ENCODE measurements at regions not wholly inside any gene's neighbourhood (a gene's known extent, or its start where the extent isn't known, plus 50 kb on each side); places are given as distances from the start of the nearest gene placed in this dataset.

DNA sequence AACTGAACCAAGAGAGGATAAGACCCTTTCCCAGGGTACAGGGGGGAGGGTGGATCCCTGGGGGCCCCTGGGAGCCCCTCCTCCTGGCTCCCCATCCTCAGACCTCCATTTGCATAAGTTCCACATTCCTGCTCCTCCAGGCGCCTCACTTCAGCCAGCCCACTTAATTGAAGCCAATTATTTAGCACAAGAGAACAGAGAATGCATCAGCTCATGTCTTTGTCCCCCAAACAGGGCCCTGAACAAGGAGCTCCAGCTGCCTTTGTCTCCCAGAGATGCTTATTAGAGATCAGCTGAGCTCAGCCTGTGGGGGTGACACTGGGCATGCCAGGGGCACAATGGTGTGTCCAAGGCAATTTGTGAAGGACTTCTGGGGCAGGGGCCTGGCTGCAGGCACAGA, 89.9 kb upstream of the PRDM11 start:
- no peak overlapping the region for H3K27ac ChIP-seq (ENCODE audit: low read depth, low read length)
- WGBS, 3 donors = 78 to 97% (median 88%) methylated on average over 1 of the region's 1 CpG

DNA sequence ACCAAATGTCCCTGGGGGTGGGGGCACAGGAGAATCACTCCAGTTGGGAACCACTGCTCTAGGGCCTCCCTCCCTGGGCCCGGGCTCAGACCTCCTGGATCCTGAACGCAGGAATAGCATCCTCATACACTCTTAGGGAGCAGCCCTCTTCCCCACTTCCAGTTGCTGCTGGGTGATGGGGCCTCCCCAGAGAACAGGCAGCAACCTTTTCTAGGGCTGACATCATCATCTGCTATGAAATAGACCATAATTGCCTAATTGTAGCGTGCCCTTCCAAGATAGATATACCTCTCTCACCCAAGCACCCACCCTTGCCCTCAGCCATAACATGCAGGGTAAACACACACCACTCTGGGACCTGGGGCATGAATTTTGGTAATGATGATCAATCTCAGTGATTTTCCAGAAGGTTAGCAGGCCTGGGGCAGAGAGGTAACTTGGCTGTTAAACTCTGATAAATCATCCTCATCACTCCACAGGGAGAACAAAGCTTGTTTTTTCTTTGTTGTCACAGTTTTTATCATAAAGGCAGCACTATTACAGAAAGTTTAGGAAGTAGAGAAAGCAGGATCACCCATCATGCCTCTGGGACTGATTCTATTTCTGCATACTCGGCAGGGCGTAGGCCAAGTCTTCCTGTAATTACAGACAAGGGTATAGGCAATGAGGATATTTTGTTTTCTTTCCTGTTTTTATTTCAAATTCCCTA, 88.3 kb upstream of the PRDM11 start:
- no peak overlapping the region for H3K27ac ChIP-seq (ENCODE audit: low read depth, low read length)
- 62 to 88% (median 67%) methylated on average over 5 of the region's 5 CpGs for WGBS, 3 donors

DNA sequence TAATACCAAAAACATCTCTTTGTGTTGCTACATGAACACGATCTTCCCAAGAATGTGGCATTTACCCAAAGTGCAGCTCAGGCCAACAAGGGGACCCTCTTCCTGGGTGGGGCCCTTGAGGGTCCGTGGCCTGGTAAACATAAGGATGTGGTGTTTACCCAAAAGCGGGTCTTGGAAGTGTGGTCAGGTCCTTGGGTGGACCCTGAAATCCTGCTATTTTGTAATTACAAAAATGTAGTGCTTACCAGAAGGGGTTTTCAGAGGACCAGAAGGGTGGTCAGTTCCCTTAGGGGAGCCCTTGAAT, 87.8 kb upstream of the PRDM11 start:
- 46 to 80% (median 60%) methylated on average over 3 of the region's 3 CpGs for WGBS, 3 donors
- H3K27ac ChIP-seq (ENCODE audit: low read depth, low read length) = no peak overlapping the region

DNA sequence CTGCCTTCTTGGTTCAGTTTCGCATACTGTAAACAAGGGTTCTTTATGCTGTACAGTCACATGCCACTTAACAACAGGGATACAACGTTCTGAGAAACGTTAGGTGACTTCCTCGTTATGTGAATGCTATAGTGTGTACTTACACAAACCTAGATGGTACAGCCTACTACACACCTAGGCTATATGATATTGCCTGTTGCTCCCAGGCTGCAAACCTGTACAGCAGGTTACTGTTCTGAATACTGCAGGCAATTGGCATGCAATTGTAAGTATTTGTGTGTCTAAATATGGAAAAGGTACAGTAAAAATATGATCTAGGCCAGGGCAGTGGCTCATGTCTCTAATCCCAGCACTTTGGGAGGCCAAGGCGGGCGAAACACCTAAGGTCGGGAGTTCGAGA, 85.7 kb upstream of the PRDM11 start:
- 82 to 87% (median 82%) methylated on average over 8 of the region's 8 CpGs for WGBS, 3 donors
- no peak overlapping the region for H3K27ac ChIP-seq (ENCODE audit: low read depth, low read length)

DNA sequence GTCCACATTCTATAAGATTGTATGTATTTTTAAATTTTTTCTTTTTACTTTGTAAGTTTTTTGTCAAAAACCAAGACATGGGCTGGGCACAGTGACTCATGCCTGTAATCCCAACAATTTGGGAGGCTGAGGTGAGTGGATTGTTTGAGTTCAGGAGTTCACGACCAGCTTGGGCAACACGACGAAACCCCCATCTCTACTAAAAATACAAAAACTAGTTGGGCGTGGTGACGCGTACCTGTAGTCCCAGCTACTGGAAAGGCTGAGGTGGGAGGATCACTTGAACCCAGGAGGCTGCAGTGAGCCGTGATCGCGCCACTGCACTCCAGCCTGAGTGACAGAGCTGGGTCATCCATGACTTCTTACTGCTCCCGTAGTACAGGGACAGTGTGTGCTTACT, 84.8 kb upstream of the PRDM11 start:
- WGBS, 3 donors = 92 to 94% (median 93%) methylated on average over 10 of the region's 10 CpGs

DNA sequence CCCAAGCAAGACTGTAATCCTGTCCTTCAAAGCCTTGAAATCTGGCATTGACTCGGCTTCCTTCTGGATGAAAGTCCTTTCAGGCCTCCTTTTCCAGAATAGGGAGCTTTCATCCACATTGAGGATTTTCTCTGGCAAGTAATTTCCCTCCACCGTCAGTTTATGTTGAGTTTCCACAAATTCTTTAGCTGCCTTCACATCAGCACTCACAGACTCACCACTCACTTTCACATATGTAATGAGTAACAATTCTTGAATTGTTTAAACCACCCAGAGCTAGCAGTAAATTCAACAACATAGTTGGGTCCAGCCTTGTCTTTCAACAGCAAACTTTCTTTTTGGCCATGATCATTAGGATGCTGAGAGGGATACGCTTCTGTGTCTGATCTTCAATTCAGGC, 84.3 kb upstream of the PRDM11 start:
- 85 to 94% (median 93%) methylated on average over 3 of the region's 3 CpGs for WGBS, 3 donors

More for the DNA sequence above, 84.8 kb upstream of the PRDM11 start:
- no peak overlapping the region for H3K27ac ChIP-seq (ENCODE audit: low read depth, low read length)

DNA sequence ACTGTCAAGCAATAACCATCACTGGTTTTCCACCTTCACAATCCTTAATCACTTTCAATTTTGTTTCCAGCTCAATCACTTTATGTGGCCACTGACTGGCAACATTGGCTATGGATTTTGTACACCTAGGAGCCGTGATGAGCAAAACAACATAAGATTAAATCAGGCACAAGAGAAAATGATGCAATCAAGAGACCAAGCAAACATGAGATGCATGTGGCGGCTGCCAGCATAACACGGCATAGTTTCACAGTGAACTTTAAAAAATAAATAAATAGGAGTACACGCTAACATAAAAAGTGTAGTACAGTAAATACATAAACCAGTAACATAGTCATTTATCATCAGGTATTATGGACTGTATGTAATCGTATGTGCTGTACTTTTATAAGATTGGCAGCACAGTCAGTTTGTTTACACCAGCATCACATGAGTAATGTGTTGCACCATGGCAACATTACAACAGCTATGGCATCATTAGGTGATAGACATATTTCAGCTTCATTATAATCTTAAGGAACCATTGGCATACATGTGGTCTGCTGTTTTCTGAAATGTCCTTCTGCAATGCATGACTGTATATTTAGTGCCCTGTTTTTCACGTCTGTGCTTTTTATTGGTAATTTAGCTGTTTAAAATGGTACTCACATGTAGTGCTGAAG, 83.3 kb upstream of the PRDM11 start:
- WGBS, 3 donors = 93 to 95% (median 93%) methylated on average over 6 of the region's 6 CpGs
- H3K27ac ChIP-seq (ENCODE audit: low read depth, low read length) = no peak overlapping the region

More for the DNA sequence above, 84.3 kb upstream of the PRDM11 start:
- no peak overlapping the region for H3K27ac ChIP-seq (ENCODE audit: low read depth, low read length)

DNA sequence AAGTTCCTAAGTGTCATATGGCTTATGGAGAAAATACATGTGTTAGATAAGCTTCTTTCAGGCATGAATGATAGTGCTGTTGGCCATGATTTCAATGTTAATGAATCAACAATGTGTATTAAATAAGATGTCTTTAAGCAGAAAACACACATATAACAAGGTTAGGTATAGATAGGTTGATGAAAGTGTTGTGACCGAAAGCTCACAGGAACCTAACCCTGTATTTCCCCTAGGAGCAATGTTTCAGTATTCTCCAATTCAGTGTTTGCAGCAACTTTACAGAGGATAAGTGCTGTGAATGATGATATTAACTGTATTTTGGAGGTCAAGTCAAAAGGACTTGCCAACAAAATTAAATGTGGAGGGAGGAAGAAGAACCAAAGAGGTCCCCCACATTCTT, 82.8 kb upstream of the PRDM11 start:
- no peak overlapping the region for H3K27ac ChIP-seq (ENCODE audit: low read depth, low read length)
- WGBS, 3 donors = 94 to 100% (median 100%) methylated on average over 1 of the region's 1 CpG

DNA sequence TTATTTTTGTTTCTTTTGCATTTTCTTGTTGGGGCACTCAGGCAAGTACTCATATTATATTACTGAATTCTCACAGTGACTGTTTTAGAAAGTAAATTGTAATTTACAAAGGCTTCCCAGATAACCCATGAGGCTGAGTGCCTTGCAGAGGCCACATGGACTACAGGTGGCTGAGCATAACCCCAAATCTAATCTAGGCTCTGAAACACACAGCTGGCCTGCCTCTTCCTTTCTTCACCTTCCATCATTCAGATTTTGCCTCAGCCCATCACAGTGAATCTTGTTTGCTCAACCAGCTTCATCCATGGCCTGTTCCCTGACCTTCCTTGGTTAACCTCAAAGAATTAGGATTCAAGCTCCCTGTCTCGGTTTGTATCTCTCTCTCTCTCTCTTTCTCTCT, 78.5 kb upstream of the PRDM11 start:
- H3K27ac ChIP-seq (ENCODE audit: low read depth, low read length) = no peak overlapping the region
- WGBS, 3 donors = 88 to 100% (median 98%) methylated on average over 1 of the region's 1 CpG

DNA sequence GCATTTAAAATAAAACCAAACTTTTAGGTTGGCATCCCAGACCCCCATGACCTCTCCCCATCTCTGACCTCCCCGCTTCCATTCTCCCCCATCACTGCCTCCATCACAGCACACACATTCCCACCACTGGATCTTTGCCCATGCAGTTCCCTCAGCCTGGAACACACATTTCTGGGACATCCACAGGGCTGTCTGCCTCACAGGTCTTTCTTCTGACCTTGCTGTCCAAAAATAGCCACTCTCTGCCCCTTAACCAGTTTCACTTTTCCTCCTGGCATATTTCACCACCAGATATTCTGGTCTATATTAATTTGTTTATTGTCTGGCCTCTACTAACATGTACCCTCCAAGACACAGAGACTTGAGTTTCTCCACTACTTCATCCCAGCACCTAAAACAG, 75.2 kb upstream of the PRDM11 start:
- H3K27ac ChIP-seq (ENCODE audit: low read depth, low read length) = no peak overlapping the region
- WGBS, 3 donors = 94 to 100% (median 94%) methylated on average over 1 of the region's 1 CpG

DNA sequence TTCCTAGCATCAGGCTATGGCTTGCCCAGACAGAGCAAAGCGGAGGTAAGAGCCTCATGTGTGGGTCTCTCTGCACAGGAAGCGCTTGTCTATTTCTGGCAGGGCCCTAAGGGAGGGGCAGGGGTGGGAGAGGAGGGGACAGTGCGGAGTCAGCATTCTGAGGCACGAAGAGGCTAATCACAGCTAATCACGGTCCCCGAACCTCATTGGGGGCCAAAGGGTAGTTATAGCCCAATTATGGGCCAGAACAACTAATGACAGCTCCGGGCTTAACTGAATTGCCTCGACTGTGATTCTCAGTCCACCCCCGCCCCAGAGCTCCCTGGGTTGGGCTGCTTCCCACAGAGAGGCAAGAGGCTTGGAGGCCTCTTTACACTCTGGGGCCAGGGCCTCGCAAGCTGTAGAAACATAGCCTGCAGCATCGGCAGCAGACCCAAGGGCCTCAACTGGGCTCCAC, 72.7 kb upstream of the PRDM11 start:
- no peak overlapping the region for H3K27ac ChIP-seq (ENCODE audit: low read depth, low read length)
- 45 to 70% (median 46%) methylated on average over 11 of the region's 11 CpGs for WGBS, 3 donors

DNA sequence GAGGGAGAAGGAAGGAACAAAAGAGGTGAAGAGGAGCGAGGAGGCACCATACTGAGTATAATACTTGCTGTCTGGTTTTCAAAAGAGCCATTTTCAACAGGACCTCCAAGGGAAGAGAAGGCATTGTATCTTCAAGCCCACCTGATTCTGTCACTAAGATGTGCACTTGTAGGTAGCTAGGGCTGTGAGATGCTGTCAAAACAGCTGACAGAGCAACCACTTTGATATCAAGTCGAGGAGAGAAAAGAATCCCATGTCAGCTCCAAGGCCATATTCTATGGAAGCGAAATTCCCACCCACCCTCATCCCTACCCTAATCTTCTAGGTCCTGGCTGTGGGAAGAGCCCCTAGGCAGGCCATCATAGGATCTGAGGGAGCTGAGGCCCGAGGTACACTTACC, 70.9 kb upstream of the PRDM11 start:
- 86 to 95% (median 93%) methylated on average over 4 of the region's 4 CpGs for WGBS, 3 donors
- H3K27ac ChIP-seq (ENCODE audit: low read depth, low read length) = no peak overlapping the region

DNA sequence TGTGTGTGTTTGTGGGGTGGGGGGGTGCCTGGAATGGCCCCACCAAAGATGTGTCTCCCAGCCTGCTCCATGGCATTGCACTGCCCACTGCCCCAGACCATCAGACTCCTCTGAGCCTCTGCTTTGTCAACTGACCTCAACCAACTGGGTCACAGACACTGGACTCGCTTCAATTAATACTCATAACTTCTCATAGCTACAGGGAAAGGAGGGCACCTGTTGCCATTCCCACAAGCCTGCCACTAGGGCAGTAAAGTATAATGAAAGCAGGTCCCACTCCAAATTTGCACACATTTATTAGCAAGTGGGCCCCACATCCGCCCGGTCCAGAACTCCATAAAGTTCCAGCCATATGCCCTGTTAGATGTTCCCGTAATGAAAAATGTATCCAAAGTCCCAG, 70.5 kb upstream of the PRDM11 start:
- WGBS, 3 donors = 65 to 99% (median 99%) methylated on average over 4 of the region's 4 CpGs

DNA sequence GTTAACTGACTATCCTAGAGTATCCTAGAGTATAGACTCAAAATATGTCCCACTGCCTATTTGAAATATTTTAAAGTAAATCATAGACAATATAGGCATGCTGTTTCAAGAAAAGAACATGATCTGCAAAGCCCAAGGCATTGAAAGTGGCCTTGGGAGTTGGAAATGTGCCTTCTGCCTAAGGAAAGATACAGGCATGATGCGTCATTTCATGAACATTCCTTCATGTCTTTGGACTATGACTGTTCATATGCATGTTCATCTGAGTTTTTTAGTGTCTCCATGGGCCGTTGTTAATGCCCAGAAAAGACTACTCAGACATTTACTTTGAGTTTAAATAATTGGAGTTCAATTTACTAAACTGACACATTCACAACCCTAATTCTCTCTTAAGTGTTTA, 69.7 kb upstream of the PRDM11 start:
- H3K27ac ChIP-seq (ENCODE audit: low read depth, low read length) = no peak overlapping the region
- WGBS, 3 donors = 80 to 92% (median 89%) methylated on average over 2 of the region's 2 CpGs

More for the DNA sequence above, 70.5 kb upstream of the PRDM11 start:
- no peak overlapping the region for H3K27ac ChIP-seq (ENCODE audit: low read depth, low read length)

DNA sequence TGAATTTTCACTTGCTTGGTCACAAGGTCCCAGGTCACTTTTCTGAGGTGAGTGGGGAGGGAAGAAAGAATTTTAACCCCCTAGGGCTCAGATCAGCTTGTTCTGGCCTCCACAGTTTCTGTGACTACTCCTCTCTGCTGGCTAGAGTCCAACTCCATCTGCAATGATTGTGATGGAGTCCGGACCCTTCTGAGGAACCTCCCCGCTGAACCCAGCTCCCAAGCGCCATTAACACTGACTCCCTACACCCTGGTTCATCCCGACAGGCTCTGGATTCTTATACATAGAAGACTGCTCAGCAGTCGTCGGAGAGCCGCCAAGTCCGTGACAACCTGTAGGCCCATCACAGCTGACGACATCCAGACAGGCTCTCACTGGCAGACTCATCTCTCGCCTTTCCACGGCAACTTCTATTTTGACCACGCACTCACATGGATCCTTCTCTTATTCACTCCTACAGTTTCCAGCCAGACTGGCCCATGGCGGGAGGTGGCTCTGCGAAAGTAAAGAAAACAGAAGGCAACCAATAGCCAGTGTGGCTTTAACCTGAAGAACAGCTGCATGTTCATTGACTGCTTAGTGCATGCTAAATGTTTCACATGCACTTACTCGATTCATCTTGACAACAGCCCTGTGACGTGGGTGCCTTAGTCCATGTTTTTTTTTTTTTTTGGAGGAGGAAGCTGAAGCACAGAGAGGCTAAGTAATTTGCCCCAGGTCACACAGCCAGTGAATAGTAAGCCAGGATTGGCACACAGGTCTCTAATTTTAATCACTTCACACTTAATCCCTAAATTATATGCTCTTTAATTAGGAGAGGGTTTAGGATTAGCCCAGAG, 68.0 kb upstream of the PRDM11 start:
- 71 to 86% (median 73%) methylated on average over 16 of the region's 16 CpGs for WGBS, 3 donors
- H3K27ac ChIP-seq (ENCODE audit: low read depth, low read length) = no peak overlapping the region

DNA sequence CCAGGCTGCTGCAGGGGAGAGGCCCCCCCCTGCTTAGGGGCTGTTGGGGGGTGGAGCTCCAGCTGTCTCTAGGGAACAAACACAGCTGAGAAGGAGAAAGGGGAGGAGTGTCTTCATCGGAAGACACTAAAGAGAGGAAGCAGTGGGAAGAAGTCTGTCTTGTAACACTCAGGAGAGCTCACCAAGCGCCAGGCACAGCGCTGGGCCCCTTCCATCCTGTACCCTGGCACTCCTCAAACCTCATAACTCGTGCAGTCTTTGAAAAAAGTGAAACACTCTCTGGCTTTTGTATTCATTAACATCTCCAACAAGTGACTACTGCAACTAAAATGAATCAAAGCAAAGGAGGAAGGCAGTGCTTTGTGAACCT, 67.4 kb upstream of the PRDM11 start:
- WGBS, 3 donors = 24 to 57% (median 36%) methylated on average over 4 of the region's 4 CpGs
- no peak overlapping the region for H3K27ac ChIP-seq (ENCODE audit: low read depth, low read length)

DNA sequence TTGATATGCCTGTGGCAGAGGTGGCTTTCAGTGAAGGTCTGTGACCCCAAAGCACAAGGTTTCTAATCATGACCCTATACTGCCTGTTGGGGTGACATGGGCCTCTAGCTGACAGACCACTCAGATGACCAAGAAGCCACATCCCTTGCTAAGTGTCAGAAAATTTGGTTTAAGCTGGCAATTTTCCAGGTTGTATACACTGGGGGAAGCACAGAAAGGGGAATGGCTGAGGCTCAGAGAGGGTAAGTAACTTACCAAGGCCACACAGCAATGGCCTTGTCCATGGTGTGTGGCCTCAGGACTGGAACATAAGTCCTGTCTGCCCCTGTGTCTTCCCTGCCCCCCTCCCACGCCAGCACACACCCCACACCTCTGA, 66.9 kb upstream of the PRDM11 start:
- H3K27ac ChIP-seq (ENCODE audit: low read depth, low read length) = no peak overlapping the region
- 80 to 93% (median 83%) methylated on average over 1 of the region's 1 CpG for WGBS, 3 donors

DNA sequence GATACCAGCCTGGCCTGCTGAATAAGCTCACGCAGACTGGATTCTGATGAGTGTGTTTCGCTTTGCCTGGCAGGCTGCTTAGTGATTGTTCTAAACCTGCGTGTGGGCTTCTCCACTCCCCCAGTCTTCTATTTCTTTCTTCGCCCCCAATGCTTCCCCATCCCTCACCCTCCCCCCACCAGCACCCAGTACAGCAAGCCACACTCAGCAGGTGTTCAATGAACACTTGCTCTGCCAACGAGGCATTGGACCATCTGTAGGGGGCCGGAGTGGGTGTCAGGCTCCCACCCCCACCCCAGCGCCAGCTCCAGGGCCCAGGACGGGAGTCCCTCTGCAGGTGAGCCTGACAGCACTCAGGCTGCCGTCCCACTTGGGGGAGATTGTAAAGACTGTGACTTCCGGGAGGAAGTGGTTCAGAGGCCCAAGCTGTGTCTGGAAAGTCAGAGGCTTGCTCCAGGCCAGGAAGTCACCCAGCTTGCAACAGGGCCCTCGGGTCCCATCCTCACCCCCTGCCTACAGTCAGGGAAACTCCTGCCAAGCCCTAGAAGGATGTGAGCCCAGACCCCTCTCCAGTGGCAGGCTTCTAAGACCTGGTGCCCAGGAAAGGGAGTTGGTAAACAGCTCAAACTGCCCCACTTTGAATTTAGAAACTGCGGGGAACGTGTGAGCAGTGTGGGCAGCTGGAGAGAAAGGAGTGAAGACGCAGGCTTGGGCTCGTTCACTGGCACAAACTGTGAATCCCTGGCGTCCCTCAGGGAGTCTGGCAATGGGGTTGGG, 66.3 kb upstream of the PRDM11 start:
- H3K27ac ChIP-seq (ENCODE audit: low read depth, low read length) = no peak overlapping the region
- 45 to 81% (median 45%) methylated on average over 16 of the region's 16 CpGs for WGBS, 3 donors
